ENCODE measurements at regions not wholly inside any gene's neighbourhood (a gene's known extent, or its start where the extent isn't known, plus 50 kb on each side); places are given as distances from the start of the nearest gene placed in this dataset.
A peak's percentile ranks its signal among the peaks of the same experiment; 100 is the strongest.

GRCh38 chr6:113329942-113330635 lies 527.1 kb upstream of the MARCKS start:
- DNase-seq = no peak

GRCh38 chr6:113330636-113330946 lies 526.6 kb upstream of the MARCKS start:
- no peak for DNase-seq

- DNase-seq = peak in 2 of 56 donors; percentile 0 to 29
These were observed 526.1 kb upstream of the MARCKS start for GRCh38 chr6:113331021-113331420.

GRCh38 chr6:113338644-113339043 lies 518.5 kb upstream of the MARCKS start:
- no peak for DNase-seq

GRCh38 chr6:113339209-113339608 lies 517.9 kb upstream of the MARCKS start:
- DNase-seq = no peak

GRCh38 chr6:113340371-113340770 lies 516.8 kb upstream of the MARCKS start:
- DNase-seq = no peak

- DNase-seq = no peak
These were observed 513.2 kb upstream of the MARCKS start for GRCh38 chr6:113343940-113344339.

GRCh38 chr6:113344969-113345368 lies 512.2 kb upstream of the MARCKS start:
- DNase-seq = no peak

GRCh38 chr6:113347436-113347835 lies 509.7 kb upstream of the MARCKS start:
- DNase-seq = no peak

GRCh38 chr6:113350461-113350860 lies 506.7 kb upstream of the MARCKS start:
- no peak for DNase-seq

GRCh38 chr6:113351173-113351834 lies 505.8 kb upstream of the MARCKS start:
- DNase-seq = no peak

GRCh38 chr6:113352029-113352801 lies 504.9 kb upstream of the MARCKS start:
- DNase-seq = no peak

GRCh38 chr6:113352831-113353230 lies 504.3 kb upstream of the MARCKS start:
- no peak for DNase-seq

GRCh38 chr6:113353392-113353791 lies 503.8 kb upstream of the MARCKS start:
- no peak for DNase-seq

- DNase-seq = no peak
These were observed 502.8 kb upstream of the MARCKS start for GRCh38 chr6:113354204-113354895.

GRCh38 chr6:113356139-113356538 lies 501.0 kb upstream of the MARCKS start:
- no peak for DNase-seq

GRCh38 chr6:113357041-113357440 lies 500.1 kb upstream of the MARCKS start:
- DNase-seq = no peak

GRCh38 chr6:113358063-113358583 lies 499.0 kb upstream of the MARCKS start:
- no peak for DNase-seq

- DNase-seq = no peak
These were observed 497.7 kb upstream of the MARCKS start for GRCh38 chr6:113359155-113360140.

- no peak for DNase-seq
These were observed 496.0 kb upstream of the MARCKS start for GRCh38 chr6:113361014-113361645.
